HEK293 (cell line): ENCODE measurements at regions not wholly inside any gene's neighbourhood (a gene's known extent, or its start where the extent isn't known, plus 50 kb on each side); places are given as distances from the start of the nearest gene placed in this dataset.

Experiments
- HOXC10 ChIP-seq: sonication (generic); formaldehyde crosslinking; IDR thresholded peaks from 2 replicates; pipeline ENCODE4 v1.8.1; 2023; ENCODE audit warnings: mild to moderate bottlenecking, missing genetic modification reagents
- ZNF324 ChIP-seq: fragments of 450-650 bp; formaldehyde crosslinking; IDR thresholded peaks from 2 replicates; pipeline ENCODE4 v1.5.1; 2016; ENCODE audit warnings: missing biosample characterization, missing genetic modification characterization
- ZNF366 ChIP-seq: fragments of 450-650 bp; formaldehyde crosslinking; conservative IDR thresholded peaks from 2 replicates; pipeline ENCODE4 v1.5.1; 2016; ENCODE audit warnings: missing biosample characterization, missing genetic modification characterization
- TF ChIP-seq, protein P1 (sequence below): fragments of 450-650 bp; formaldehyde crosslinking; IDR thresholded peaks from 2 replicates; pipeline ENCODE4 v1.5.1; 2016; ENCODE audit warnings: missing biosample characterization, missing genetic modification characterization

DNA sequence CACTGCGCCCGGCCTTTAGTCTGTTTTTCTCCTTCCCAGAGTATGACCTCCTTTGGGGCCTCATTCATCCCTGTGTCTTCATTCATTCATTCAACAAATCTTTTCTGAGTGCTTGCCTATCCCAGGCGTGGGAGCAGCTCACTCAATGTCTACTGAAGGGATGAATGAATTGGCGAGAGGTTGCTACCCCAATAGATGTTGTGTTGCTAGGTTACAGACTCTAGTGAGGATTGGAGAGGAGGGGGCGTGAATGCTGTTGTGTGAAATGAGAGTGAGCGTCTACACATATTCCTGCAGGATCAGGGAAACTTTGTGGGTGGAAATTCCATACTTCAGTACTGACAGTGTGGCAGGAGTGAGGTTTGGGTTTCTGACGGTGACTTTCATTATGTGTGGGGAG, 55.5 kb upstream of the EP300 start:
- TF ChIP-seq HOXC10 (CRISPR knock-in tag): no peak
- TF ChIP-seq ZNF366: no peak
- TF ChIP-seq ZNF324 (tag by site-specific recombination): no peak
- TF ChIP-seq, protein P1, sequence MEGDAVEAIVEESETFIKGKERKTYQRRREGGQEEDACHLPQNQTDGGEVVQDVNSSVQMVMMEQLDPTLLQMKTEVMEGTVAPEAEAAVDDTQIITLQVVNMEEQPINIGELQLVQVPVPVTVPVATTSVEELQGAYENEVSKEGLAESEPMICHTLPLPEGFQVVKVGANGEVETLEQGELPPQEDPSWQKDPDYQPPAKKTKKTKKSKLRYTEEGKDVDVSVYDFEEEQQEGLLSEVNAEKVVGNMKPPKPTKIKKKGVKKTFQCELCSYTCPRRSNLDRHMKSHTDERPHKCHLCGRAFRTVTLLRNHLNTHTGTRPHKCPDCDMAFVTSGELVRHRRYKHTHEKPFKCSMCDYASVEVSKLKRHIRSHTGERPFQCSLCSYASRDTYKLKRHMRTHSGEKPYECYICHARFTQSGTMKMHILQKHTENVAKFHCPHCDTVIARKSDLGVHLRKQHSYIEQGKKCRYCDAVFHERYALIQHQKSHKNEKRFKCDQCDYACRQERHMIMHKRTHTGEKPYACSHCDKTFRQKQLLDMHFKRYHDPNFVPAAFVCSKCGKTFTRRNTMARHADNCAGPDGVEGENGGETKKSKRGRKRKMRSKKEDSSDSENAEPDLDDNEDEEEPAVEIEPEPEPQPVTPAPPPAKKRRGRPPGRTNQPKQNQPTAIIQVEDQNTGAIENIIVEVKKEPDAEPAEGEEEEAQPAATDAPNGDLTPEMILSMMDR (tag by site-specific recombination): no peak
